ENCODE measurements at regions not wholly inside any gene's neighbourhood (a gene's known extent, or its start where the extent isn't known, plus 50 kb on each side); places are given as distances from the start of the nearest gene placed in this dataset.
"Not testable (repeated sequence)": the region's sequence is repeated elsewhere in the genome, so short reads cannot be mapped to it uniquely, and the experiment has no call there.

GRCh38 chr2:51265539-51265938, 233.6 kb upstream of the NRXN1 start:
- ChIA-PET CTCF (interaction anchor here (0.6 kb wide), 1 partner anchor 313 kb away, joined by 3 read pairs; no protein-coding TSS in a partner anchor), POLR2A (no interaction called here)
- WGBS (ENCODE audit: missing lambda C conversion rate) = 32% methylated on average over 2 of the region's 2 CpGs

DNA sequence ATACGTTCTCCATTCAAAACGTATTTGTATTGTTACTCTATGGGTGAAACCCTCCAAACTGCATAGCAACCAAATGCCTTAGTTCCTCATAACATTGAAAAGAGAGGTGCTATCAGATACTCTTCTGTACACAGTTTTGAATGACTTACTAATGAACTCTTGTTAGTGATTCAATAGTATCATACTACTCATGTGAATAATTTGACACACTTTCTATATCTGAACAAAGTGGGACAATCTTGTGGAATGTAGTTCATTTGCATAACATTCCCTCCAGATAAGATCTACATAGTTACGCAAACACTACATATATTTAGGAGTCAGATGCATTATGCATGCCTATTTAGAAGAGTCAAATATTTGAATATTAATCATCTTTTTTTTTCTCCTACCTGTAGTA, 232.0 kb upstream of the NRXN1 start:
- WGBS (ENCODE audit: missing lambda C conversion rate) = 18% methylated on average over 3 of the region's 3 CpGs
- DNase-seq (ENCODE audit: low read depth in 1 of 2, low spot score in 1 of 2) (no peak), FAIRE-seq (no peak), ATAC-seq (no peak)
- TF ChIP-seq BHLHE40 (IDR thresholded peaks at IDR 0.05; ENCODE audit: low read depth, low read length) = no peak
- no peak for TF ChIP-seq ESRRA (IDR thresholded peaks at IDR 0.05; ENCODE audit: borderline replicate concordance, low read length)
- no peak for TF ChIP-seq EHF (CRISPR knock-in tag; IDR thresholded peaks at IDR 0.05)
- no peak for TF ChIP-seq CHD4 (IDR thresholded peaks at IDR 0.05; ENCODE audit: borderline replicate concordance)
- TF ChIP-seq ZNF302 (CRISPR knock-in tag; IDR thresholded peaks at IDR 0.05) = no peak
- TF ChIP-seq HEYL (CRISPR knock-in tag; IDR thresholded peaks at IDR 0.05) = no peak
- no peaks in the 10 kb centered on the region for H3K4me1 ChIP-seq
- CTCF ChIA-PET = no interaction called here
- POLR2A ChIA-PET = no interaction called here
- H3K9me3 ChIP-seq = peaks cover 4% of the 10 kb centered on the region; the same call in 1 of the 3 replicates
- H3K4me3 ChIP-seq = no peak overlapping the region
- H3K4me2 ChIP-seq = no peak overlapping the region
- H3K27ac ChIP-seq = no peak overlapping the region

More at GRCh38 chr2:51265539-51265938, 233.6 kb upstream of the NRXN1 start:
- ATAC-seq (no peak), FAIRE-seq (no peak), DNase-seq (ENCODE audit: low read depth in 1 of 2, low spot score in 1 of 2) (no peak)
- Histone ChIP-seq H3K4me3 (no peak overlapping the region), H3K27ac (no peak overlapping the region), H3K4me1 (no peaks in the 10 kb centered on the region), H3K9me3 (peaks cover 4% of the 10 kb centered on the region; the same call in 1 of the 3 replicates), H3K4me2 (no peak overlapping the region)
- no peak for TF ChIP-seq REST (IDR thresholded peaks at IDR 0.05)
- peak; percentile 53 for TF ChIP-seq MAFK (IDR thresholded peaks at IDR 0.05; ENCODE audit: partially characterized antibody)
- no peak for TF ChIP-seq PHF8 (IDR thresholded peaks at IDR 0.05; ENCODE audit: borderline replicate concordance, low read depth)
- TF ChIP-seq ZC3H11A (IDR thresholded peaks at IDR 0.05) = no peak
- TF ChIP-seq FOSL2 (IDR thresholded peaks at IDR 0.05) = no peak
- no peak for TF ChIP-seq FOSL2 (CRISPR knock-in tag; IDR thresholded peaks at IDR 0.05)

DNA sequence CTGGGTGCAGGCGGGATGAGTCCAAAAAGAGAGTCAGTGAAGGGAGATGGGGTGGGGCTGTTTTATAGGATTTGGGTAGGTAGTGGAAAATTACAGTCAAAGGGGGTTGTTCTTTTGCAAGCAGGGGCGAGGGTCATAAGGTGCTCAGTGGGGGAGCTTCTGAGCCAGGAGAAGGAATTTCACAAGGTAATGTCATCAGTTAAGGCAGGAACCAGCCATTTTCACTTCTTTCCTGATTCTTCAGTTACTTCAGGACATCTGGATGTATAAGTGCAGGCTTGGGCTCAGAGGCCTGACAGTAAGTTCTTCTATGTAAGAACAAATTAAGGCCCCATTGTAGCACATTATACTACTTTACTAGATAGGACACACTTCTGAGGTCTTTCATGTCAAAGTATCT, 231.2 kb upstream of the NRXN1 start:
- H3K4me3 ChIP-seq; DNase-seq (ENCODE audit: low read depth in 1 of 2, low spot score in 1 of 2); H3K9me3 ChIP-seq; CTCF ChIA-PET; POLR2A ChIA-PET; ATAC-seq; H3K4me1 ChIP-seq; FAIRE-seq; H3K27ac ChIP-seq; H3K4me2 ChIP-seq: not testable (repeated sequence)
- 18% methylated on average over 2 of the region's 2 CpGs for WGBS (ENCODE audit: missing lambda C conversion rate)

GRCh38 chr2:51258301-51258700, 226.4 kb upstream of the NRXN1 start:
- FAIRE-seq (no peak), DNase-seq (ENCODE audit: low read depth in 1 of 2, low spot score in 1 of 2) (no peak), ATAC-seq (no peak)
- Histone ChIP-seq H3K4me2 (no peak overlapping the region), H3K4me3 (no peak overlapping the region), H3K4me1 (no peaks in the 10 kb centered on the region), H3K9me3 (no peaks in the 10 kb centered on the region), H3K27ac (no peak overlapping the region)
- CTCF ChIA-PET = no interaction called here
- no peak for TF ChIP-seq ZSCAN20 (CRISPR knock-in tag; IDR thresholded peaks at IDR 0.05)
- TF ChIP-seq ZC3H11A (IDR thresholded peaks at IDR 0.05) = no peak
- no peak for TF ChIP-seq RFX5 (IDR thresholded peaks at IDR 0.05)
- TF ChIP-seq CEBPB (IDR thresholded peaks at IDR 0.05) = peak; percentile 16 to 46; a peak in 2 of 4 replicates
- WGBS (ENCODE audit: missing lambda C conversion rate) = 33% methylated on average over 5 of the region's 5 CpGs
- POLR2A ChIA-PET = no interaction called here

DNA sequence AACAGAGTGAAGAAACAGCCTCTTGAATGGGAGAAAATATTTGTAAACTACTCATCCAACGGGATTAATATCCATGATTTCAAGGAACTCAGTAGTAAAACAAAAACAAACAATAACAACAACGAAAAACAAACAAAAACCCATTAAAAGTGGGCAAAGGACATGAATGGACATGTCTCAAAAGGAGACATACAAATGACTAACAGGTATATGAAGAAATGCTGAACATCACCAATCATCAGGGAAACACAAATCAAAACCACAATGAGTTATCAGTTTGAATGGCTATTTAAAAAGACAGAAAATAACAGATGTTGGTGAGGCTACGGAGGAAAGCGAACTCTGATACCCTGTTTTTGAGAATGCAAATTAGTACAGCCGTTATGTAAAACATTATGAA, 224.8 kb upstream of the NRXN1 start:
- Histone ChIP-seq H3K4me1 (no peaks in the 10 kb centered on the region), H3K9me3 (0 out of 3 replicates have a peak, but pooled peaks cover 4% of the 10 kb centered on the region), H3K4me2 (no peak overlapping the region), H3K4me3 (no peak overlapping the region), H3K27ac (no peak overlapping the region)
- no peak for TF ChIP-seq ESRRA (IDR thresholded peaks at IDR 0.05; ENCODE audit: borderline replicate concordance, low read length)
- TF ChIP-seq CHD4 (IDR thresholded peaks at IDR 0.05; ENCODE audit: borderline replicate concordance) = no peak
- TF ChIP-seq HOXB13 (CRISPR knock-in tag; IDR thresholded peaks at IDR 0.05; ENCODE audit: low read depth) = no peak
- no peak for TF ChIP-seq CBX8 (IDR thresholded peaks at IDR 0.05)
- TF ChIP-seq ATOH8 (CRISPR knock-in tag; IDR thresholded peaks at IDR 0.05; ENCODE audit: low read depth) = no peak
- no peak for DNase-seq (ENCODE audit: low read depth in 1 of 2, low spot score in 1 of 2)
- POLR2A ChIA-PET = no interaction called here
- CTCF ChIA-PET = no interaction called here
- WGBS (ENCODE audit: missing lambda C conversion rate) = 41% methylated on average over 5 of the region's 5 CpGs
- FAIRE-seq = peak; percentile 51
- ATAC-seq = no peak

Data from A549 (cell line).